GM12801 (cell line): ENCODE measurements at regions not wholly inside any gene's neighbourhood (a gene's known extent, or its start where the extent isn't known, plus 50 kb on each side); places are given as distances from the start of the nearest gene placed in this dataset.

Experiments
- CTCF ChIP-seq: IDR thresholded peaks from one replicate; pipeline ENCODE4 v1.5.1; 2011; ENCODE audit warnings: control low read depth; ENCODE audit not compliant: insufficient read length; ENCODE audit errors: extremely low read depth

GRCh38 chr5:72588640-72589039 is 81.4 kb upstream of the ZNF366 start:
- no peak for TF ChIP-seq CTCF

GRCh38 chr5:72587661-72588308 is 80.6 kb upstream of the ZNF366 start:
- no peak for TF ChIP-seq CTCF

GRCh38 chr5:72586788-72587530 is 79.7 kb upstream of the ZNF366 start:
- TF ChIP-seq CTCF = no peak

- TF ChIP-seq CTCF = no peak
Measured at GRCh38 chr5:72584466-72584865, 77.3 kb upstream of the ZNF366 start.

GRCh38 chr5:72572236-72572765 is 65.1 kb upstream of the ZNF366 start:
- TF ChIP-seq CTCF = no peak

GRCh38 chr5:72569408-72569944 is 62.3 kb upstream of the ZNF366 start:
- TF ChIP-seq CTCF = no peak

GRCh38 chr5:72566746-72567145 is 59.5 kb upstream of the ZNF366 start:
- TF ChIP-seq CTCF = no peak
